IMR-90 (cell line): ENCODE measurements at regions not wholly inside any gene's neighbourhood (a gene's known extent, or its start where the extent isn't known, plus 50 kb on each side); places are given as distances from the start of the nearest gene placed in this dataset.

Experiments used
- ATAC-seq: fragments of 200-7000 bp; cut with Tn5 transposase; 2 replicates; pipeline ENCODE4 v1.9.1; 2020; ENCODE audit warnings: low read depth, mild to moderate bottlenecking, moderate library complexity
- BruUV-seq: library from RNA; stranded (reverse); fragments of 400-500 nt; replicated peaks from 2 replicates; lab custom pipeline; 2021; lab: Mats Ljungman, UMichigan
- CTCF ChIA-PET: fragments of 300-600 bp; formaldehyde crosslinking; extraction: SDS; loops from one replicate; lab custom pipeline; 2021; ENCODE audit warnings: antibody characterized with exemption; lab: Yijun Ruan, JAX
- POLR2A ChIA-PET: fragments of 300-600 bp; sonication (Branson Sonifier 250); formaldehyde crosslinking; loops from one replicate; lab custom pipeline; 2022; ENCODE audit warnings: antibody characterized with exemption; ENCODE audit not compliant: unreplicated experiment; lab: Charles Lee
- DNase-seq: peaks from one replicate; pipeline ENCODE4 v3.0.0; 2013
- H2AFZ ChIP-seq: replicated peaks from 2 replicates; pipeline ENCODE3; 2013; ENCODE audit warnings: low read length, mild to moderate bottlenecking; ENCODE audit not compliant: poor library complexity
- H2AK5ac ChIP-seq: 2 replicates; pipeline ENCODE4 v1.6.1; 2013; ENCODE audit warnings: low read depth, low read length, inconsistent platforms
- H2AK9ac ChIP-seq: replicated peaks from 2 replicates; pipeline ENCODE3; 2013; ENCODE audit warnings: mild to moderate bottlenecking, low read depth, low read length, moderate library complexity; ENCODE audit not compliant: poor library complexity
- H2BK120ac ChIP-seq: 2 replicates; pipeline ENCODE4 v1.6.1; 2013; ENCODE audit warnings: low read depth, low read length, inconsistent platforms
- H2BK15ac ChIP-seq: 3 replicates; pipeline ENCODE4 v1.6.1; 2013; ENCODE audit warnings: low read depth, low read length, inconsistent platforms
- H2BK20ac ChIP-seq: 2 replicates; pipeline ENCODE4 v1.6.1; 2013; ENCODE audit warnings: low read depth, mild to moderate bottlenecking, inconsistent platforms, low read length, moderate library complexity
- H2BK5ac ChIP-seq: 2 replicates; pipeline ENCODE4 v1.6.1; 2013; ENCODE audit warnings: mild to moderate bottlenecking, low read depth, low read length, inconsistent platforms; ENCODE audit not compliant: poor library complexity, severe bottlenecking
- H3K14ac ChIP-seq: replicated peaks from 2 replicates; pipeline ENCODE4 v1.6.1; 2013; ENCODE audit warnings: low read depth, low read length, inconsistent platforms
- H3K18ac ChIP-seq: 2 replicates; pipeline ENCODE4 v1.6.1; 2013; ENCODE audit warnings: low read depth, low read length, control low read depth
- H3K23ac ChIP-seq: 2 replicates; pipeline ENCODE4 v1.6.1; 2013; ENCODE audit warnings: low read depth, low read length, inconsistent platforms
- H3K27ac ChIP-seq: 2 replicates; pipeline ENCODE4 v1.5.1; 2013; ENCODE audit warnings: mild to moderate bottlenecking, control low read depth, low read length; ENCODE audit not compliant: insufficient read depth
- H3K27me3 ChIP-seq: 2 replicates; pipeline ENCODE4 v1.6.1; 2013; ENCODE audit warnings: low read length; ENCODE audit not compliant: control insufficient read depth, insufficient read depth
- H3K36me3 ChIP-seq: 2 replicates; pipeline ENCODE4 v1.6.1; 2013; ENCODE audit warnings: low read length, mixed read lengths; ENCODE audit not compliant: control insufficient read depth, insufficient read depth
- H3K4ac ChIP-seq: 2 replicates; pipeline ENCODE4 v1.6.1; 2013; ENCODE audit warnings: low read depth, low read length, inconsistent platforms
- H3K4me1 ChIP-seq: 2 replicates; pipeline ENCODE4 v1.6.1; 2013; ENCODE audit warnings: low read length, mixed read lengths; ENCODE audit not compliant: control insufficient read depth, insufficient read depth
- H3K4me2 ChIP-seq: 2 replicates; pipeline ENCODE4 v1.6.1; 2013; ENCODE audit warnings: low read depth, mild to moderate bottlenecking, control low read depth, low read length, moderate library complexity
- H3K4me3 ChIP-seq: 2 replicates; pipeline ENCODE4 v1.5.1; 2013; ENCODE audit warnings: low read depth, mild to moderate bottlenecking, control low read depth, low read length, moderate library complexity; ENCODE audit not compliant: insufficient read depth
- H3K56ac ChIP-seq: 2 replicates; pipeline ENCODE4 v1.6.1; 2013; ENCODE audit warnings: low read length, inconsistent platforms; ENCODE audit not compliant: insufficient read depth; ENCODE audit errors: extremely low read depth
- H3K79me1 ChIP-seq, 2 experiments: 2 replicates each; pipeline ENCODE4 v1.6.1; 2013; ENCODE audit warnings: low read length in 2 of 2, inconsistent platforms in 1 of 2, low read depth in 1 of 2
- H3K9ac ChIP-seq: 2 replicates; pipeline ENCODE4 v1.6.1; 2013; ENCODE audit warnings: low read depth, low read length, control low read depth
- H3K9me1 ChIP-seq: 2 replicates; pipeline ENCODE4 v1.6.1; 2013; ENCODE audit warnings: low read length, inconsistent platforms; ENCODE audit not compliant: insufficient read depth
- H3K9me3 ChIP-seq: 2 replicates; pipeline ENCODE4 v1.6.1; 2013; ENCODE audit warnings: low read length; ENCODE audit not compliant: control insufficient read depth, insufficient read depth
- H4K20me1 ChIP-seq: 2 replicates; pipeline ENCODE4 v1.6.1; 2013; ENCODE audit warnings: low read length, inconsistent platforms; ENCODE audit not compliant: insufficient read depth
- H4K5ac ChIP-seq: 2 replicates; pipeline ENCODE4 v1.6.1; 2013; ENCODE audit warnings: mild to moderate bottlenecking, low read depth, low read length, control low read depth
- H4K8ac ChIP-seq, 2 experiments: 2 replicates each; pipeline ENCODE4 v1.6.1; 2013; ENCODE audit warnings: low read depth in 2 of 2, low read length in 2 of 2, control low read depth in 1 of 2, inconsistent platforms in 1 of 2
- H4K91ac ChIP-seq: 2 replicates; pipeline ENCODE4 v1.6.1; 2013; ENCODE audit warnings: low read depth, low read length, inconsistent platforms; ENCODE audit not compliant: insufficient read depth
- FOS ChIP-seq: fragments of 150-350 bp; IDR thresholded peaks from 2 replicates; pipeline ENCODE4 v1.6.1; 2016; ENCODE audit warnings: low read depth, low read length
- NFE2L2 ChIP-seq: fragments of 150-350 bp; IDR thresholded peaks from 2 replicates; pipeline ENCODE4 v1.6.1; 2016; ENCODE audit warnings: low read depth, mild to moderate bottlenecking, low read length
- WGBS, 2 experiments: methylation state at CpG; one replicate each; pipeline versions ENCODE4 v1.1.5 to v1.1.7; 2013; ENCODE audit warnings: missing lambda C conversion rate in 2 of 2; ENCODE audit not compliant: insufficient read length in 1 of 2; ENCODE audit errors: extremely low coverage in 2 of 2; 5-methylcytosine and 5-hydroxymethylcytosine counted together
- dilution Hi-C: fragments of 300-500 bp; cut with HindIII; formaldehyde crosslinking; loops from one replicate; pipeline ENCODE4 v1.14.3; 2018; ENCODE audit warnings: low sequenced_read_pairs; ENCODE audit not compliant: unreplicated experiment
- in situ Hi-C: fragments of 300-500 bp; cut with MboI; formaldehyde crosslinking; loops from 3 replicates; pipeline ENCODE4 v1.14.3; 2019; ENCODE audit warnings: low sequenced_read_pairs, inconsistent platforms, mixed read lengths
- intact Hi-C: fragments of 100-400 bp; cut with micrococcal nuclease; formaldehyde crosslinking; loops from 2 replicates; pipeline ENCODE4 v1.10.0; 2022

DNA sequence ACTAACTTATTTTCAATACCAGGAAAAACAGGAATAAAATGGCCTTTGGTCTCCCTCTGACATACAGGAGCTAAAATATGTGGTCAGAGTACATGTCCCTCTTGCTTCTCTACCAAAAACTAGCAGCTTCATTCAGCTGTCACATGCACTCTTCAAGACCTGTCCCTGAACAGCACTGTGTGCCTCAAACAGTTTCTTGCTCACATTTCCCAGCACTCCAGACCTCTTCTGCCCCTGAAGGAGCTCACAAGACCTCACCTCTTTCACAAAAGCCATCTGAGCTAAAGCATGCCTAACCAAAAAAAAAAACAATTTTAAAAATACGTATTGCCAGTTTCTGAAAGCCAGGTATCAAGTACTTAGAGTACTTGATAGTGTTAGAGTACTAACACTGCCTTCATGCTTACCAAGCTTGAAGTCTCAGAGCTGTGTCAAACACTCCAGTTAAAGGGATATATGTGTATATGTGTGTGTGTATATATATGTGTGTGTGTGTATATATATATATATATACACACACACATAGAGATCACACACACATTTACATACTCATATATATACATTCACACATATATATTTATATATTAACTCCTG is 148.3 kb upstream of the POU3F2 start:
- Histone ChIP-seq H3K9me1 (no peaks in the 10 kb centered on the region), H4K5ac (no peak overlapping the region), H3K27ac (no peak overlapping the region), H3K14ac (no peak overlapping the region), H3K4me1 (no peaks in the 10 kb centered on the region), H2AK9ac (no peak overlapping the region), H3K23ac (no peak overlapping the region), H3K79me1 (no peaks in the 10 kb centered on the region), H3K36me3 (no peaks in the 10 kb centered on the region), H3K9me3 (0 out of 2 replicates have a peak, but pooled peaks cover 2% of the 10 kb centered on the region), H3K4me2 (no peak overlapping the region), H3K56ac (no peak overlapping the region), H3K9ac (no peak overlapping the region), H2BK20ac (no peak overlapping the region), H3K4ac (no peak overlapping the region), H2BK15ac (no peak overlapping the region), H2AFZ (no peak overlapping the region), H3K18ac (no peak overlapping the region), H3K27me3 (no peaks in the 10 kb centered on the region), H2BK5ac (no peak overlapping the region), H4K91ac (no peak overlapping the region), H2AK5ac (no peak overlapping the region), H4K20me1 (no peaks in the 10 kb centered on the region), H4K8ac (no peak overlapping the region), H2BK120ac (no peak overlapping the region), H3K4me3 (no peak overlapping the region)
- ChIA-PET CTCF (interaction anchor here (0.6 kb wide), 1 partner anchor 439 kb away, joined by 3 read pairs; no protein-coding TSS in a partner anchor), POLR2A (no interaction called here)
- no TSS peak for BruUV-seq
- dilution Hi-C loops, result no loop called here
- TF ChIP-seq FOS (no peak), NFE2L2 (no peak)
- ATAC-seq, result no peak
- intact Hi-C loops, result no loop called here
- WGBS, 2 experiments, result no CpG with 5 or more reads among the region's 1 CpG
- no peak for DNase-seq
- in situ Hi-C loops, result no loop called here
